Thoracic aorta (tissue), 2 donors: ENCODE measurements at regions not wholly inside any gene's neighbourhood (a gene's known extent, or its start where the extent isn't known, plus 50 kb on each side); places are given as distances from the start of the nearest gene placed in this dataset.

Experiments
- ATAC-seq: fragments of 150-250 bp; one replicate; pipeline ENCODE4 v1.8.0; 2017; ENCODE audit warnings: low read depth; ENCODE audit not compliant: insufficient number of reproducible peaks, low FRiP score
- DNase-seq: peaks from one replicate; pipeline ENCODE4 v3.0.0-alpha.2; 2020; ENCODE audit warnings: low spot score
- H3K27ac ChIP-seq, 2 donors: fragments of 200-600 bp; sonication (generic); 1 replicate in 1 of 2; 2 replicates in 1 of 2; pipeline ENCODE4 v1.5.1; 2016; ENCODE audit warnings: mild to moderate bottlenecking in 2 of 2, moderate library complexity in 2 of 2
- H3K27me3 ChIP-seq: fragments of 200-600 bp; sonication (generic); replicated peaks from 2 replicates; pipeline ENCODE4 v1.6.0; 2016; ENCODE audit warnings: mild to moderate bottlenecking; ENCODE audit not compliant: insufficient read depth
- H3K36me3 ChIP-seq: fragments of 200-600 bp; sonication (generic); one replicate; pipeline ENCODE4 v1.5.1; 2016
- H3K4me1 ChIP-seq, 2 donors: fragments of 200-600 bp; sonication (generic); 1 replicate in 1 of 2; 2 replicates in 1 of 2; pipeline versions ENCODE4 v1.5.1 to v1.6.0; 2016; ENCODE audit warnings: low read depth in 2 of 2, mild to moderate bottlenecking in 1 of 2; ENCODE audit not compliant: control insufficient read depth in 1 of 2
- H3K4me3 ChIP-seq: fragments of 200-600 bp; sonication (generic); 2 replicates; pipeline ENCODE4 v1.5.1; 2016; ENCODE audit warnings: mild to moderate bottlenecking
- H3K9me3 ChIP-seq: fragments of 200-600 bp; sonication (generic); 2 replicates; pipeline ENCODE4 v1.5.1; 2016
- CTCF ChIP-seq: fragments of 200-600 bp; sonication (generic); IDR thresholded peaks from one replicate; pipeline ENCODE4 v1.5.1; 2019; ENCODE audit warnings: antibody characterized with exemption

GRCh38 chr2:21406911-21407310 lies 283.1 kb downstream of the TDRD15 start:
- ATAC-seq = no peak
- no peaks in the 10 kb centered on the region for H3K36me3 ChIP-seq
- no peaks in the 10 kb centered on the region for H3K27me3 ChIP-seq
- no peak for TF ChIP-seq CTCF
- no peak overlapping the region for H3K4me3 ChIP-seq
- DNase-seq = no peak
- no peaks in the 10 kb centered on the region for H3K9me3 ChIP-seq
- H3K4me1 ChIP-seq = no peaks in the 10 kb centered on the region
- H3K27ac ChIP-seq = no peak overlapping the region

GRCh38 chr2:21407851-21408250 lies 284.1 kb downstream of the TDRD15 start:
- no peaks in the 10 kb centered on the region for H3K36me3 ChIP-seq
- TF ChIP-seq CTCF = no peak
- H3K27ac ChIP-seq = no peak overlapping the region
- no peak for ATAC-seq
- H3K4me3 ChIP-seq = no peak overlapping the region
- no peaks in the 10 kb centered on the region for H3K4me1 ChIP-seq
- no peak for DNase-seq
- no peaks in the 10 kb centered on the region for H3K27me3 ChIP-seq
- no peaks in the 10 kb centered on the region for H3K9me3 ChIP-seq

- H3K27me3 ChIP-seq = no peaks in the 10 kb centered on the region
- H3K4me1 ChIP-seq = no peaks in the 10 kb centered on the region
- DNase-seq (no peak), ATAC-seq (no peak)
- H3K27ac ChIP-seq = no peak overlapping the region
- no peak for TF ChIP-seq CTCF
- H3K9me3 ChIP-seq = no peaks in the 10 kb centered on the region
- no peak overlapping the region for H3K4me3 ChIP-seq
- H3K36me3 ChIP-seq = no peaks in the 10 kb centered on the region
Observed at GRCh38 chr2:21411741-21412140, 288.0 kb downstream of the TDRD15 start.

- ATAC-seq (no peak), DNase-seq (no peak)
- no peaks in the 10 kb centered on the region for H3K9me3 ChIP-seq
- H3K27me3 ChIP-seq = no peaks in the 10 kb centered on the region
- H3K36me3 ChIP-seq = no peaks in the 10 kb centered on the region
- no peaks in the 10 kb centered on the region for H3K4me1 ChIP-seq
- H3K4me3 ChIP-seq = no peak overlapping the region
- H3K27ac ChIP-seq = no peak overlapping the region
- no peak for TF ChIP-seq CTCF
Observed at GRCh38 chr2:21412944-21413443, 289.2 kb downstream of the TDRD15 start.

GRCh38 chr2:21415234-21415633 lies 291.5 kb downstream of the TDRD15 start:
- ATAC-seq = no peak
- Histone ChIP-seq H3K27me3 (no peaks in the 10 kb centered on the region), H3K36me3 (no peaks in the 10 kb centered on the region), H3K4me1 (no peaks in the 10 kb centered on the region), H3K9me3 (no peaks in the 10 kb centered on the region), H3K27ac (no peak overlapping the region), H3K4me3 (no peak overlapping the region)
- no peak for DNase-seq
- TF ChIP-seq CTCF = no peak
